ENCODE measurements at regions not wholly inside any gene's neighbourhood (a gene's known extent, or its start where the extent isn't known, plus 50 kb on each side); places are given as distances from the start of the nearest gene placed in this dataset.
"Not testable (repeated sequence)": the region's sequence is repeated elsewhere in the genome, so short reads cannot be mapped to it uniquely, and the experiment has no call there.

DNA sequence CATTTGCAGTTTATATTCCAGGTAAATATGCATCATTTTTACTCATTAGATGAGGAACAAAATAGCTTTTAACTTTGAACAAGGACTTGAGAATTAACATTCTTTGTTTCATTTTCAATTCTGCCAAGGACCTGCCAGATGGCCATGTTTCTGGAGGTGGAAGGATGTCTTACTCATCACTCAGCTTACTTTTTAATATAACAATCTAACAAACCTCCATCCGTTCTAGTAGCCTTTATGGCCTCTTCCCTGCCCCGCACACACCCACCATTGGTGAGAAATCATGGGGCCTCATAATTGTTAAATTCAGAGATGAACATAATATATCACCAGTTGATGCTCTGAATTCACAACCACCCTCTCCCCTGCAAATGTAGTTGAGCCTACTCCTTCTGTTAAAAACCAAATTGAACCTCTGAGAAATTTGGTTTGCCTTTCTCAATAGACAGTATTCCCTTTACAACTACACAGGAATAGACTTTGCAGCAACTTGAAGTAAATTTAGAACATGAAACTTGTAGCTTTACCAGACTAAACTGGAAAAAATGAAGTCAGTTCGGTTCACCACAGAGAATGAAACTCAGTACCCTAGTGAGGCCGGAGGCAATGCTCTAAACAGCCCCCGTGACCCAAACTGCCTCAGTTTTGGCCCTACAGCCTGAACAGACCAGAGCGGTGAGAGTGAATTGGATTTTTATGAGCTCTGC, 50.1 kb upstream of the ACSL4 start:
- DNase-seq (ENCODE audit: low read depth) = no peak

DNA sequence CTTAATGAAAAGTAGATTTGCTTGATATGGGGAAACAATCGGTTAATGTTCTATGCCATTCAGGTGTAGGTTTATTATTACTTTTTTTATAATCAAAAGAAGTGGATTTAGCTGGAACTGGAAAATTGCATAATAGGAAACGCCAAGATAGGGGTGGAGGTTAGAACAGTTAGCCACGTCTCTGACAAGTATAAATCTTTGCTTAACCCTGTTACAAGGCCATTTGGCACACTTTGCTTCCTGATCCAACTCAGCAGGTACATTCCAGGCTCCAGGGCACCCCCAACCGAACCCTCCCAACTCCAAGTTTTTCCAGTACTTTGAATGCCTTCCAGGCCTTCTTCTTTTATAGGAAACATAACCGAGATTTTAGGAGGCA, 50.6 kb upstream of the ACSL4 start:
- no peak for DNase-seq (ENCODE audit: low read depth)

DNA sequence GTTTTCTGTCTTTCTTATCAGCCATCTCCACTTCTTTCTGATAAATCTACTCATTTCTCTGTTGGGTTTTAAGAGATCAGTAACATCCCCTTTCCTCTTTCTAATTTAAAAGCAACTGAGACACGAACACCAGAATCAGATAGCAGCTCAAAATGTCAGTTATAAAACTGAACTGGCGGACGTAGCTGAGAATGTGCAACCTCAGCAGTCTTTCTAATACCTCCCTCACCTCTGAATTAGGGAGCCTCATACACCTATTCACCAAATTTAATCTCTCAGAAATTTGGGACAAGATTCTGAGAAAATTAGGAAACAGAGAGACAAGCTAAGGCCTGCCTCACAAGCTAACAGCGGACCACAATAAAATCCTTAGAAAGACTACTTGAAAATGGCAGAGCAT, 52.0 kb upstream of the ACSL4 start:
- DNase-seq (ENCODE audit: low read depth) = no peak

DNA sequence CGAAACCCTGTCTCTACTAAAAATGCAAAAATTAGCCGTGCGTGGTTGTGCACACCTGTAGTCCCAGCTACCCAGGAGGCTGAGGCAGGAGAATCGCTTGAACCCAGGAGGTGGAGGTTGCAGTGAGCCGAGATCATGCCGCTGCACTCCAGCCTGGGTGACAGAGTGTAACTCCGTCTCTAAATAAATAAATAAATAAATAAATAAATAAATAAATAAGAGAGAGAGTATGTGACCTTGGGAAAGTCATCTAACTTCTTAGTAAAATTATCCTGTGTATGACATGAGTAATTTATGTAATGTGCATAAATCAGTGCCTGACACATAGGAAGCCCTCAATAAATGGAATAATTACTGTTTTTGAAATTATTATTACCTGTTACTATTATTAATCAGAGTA, 57.5 kb upstream of the ACSL4 start:
- not testable (repeated sequence) for DNase-seq (ENCODE audit: low read depth)

- no peak for DNase-seq (ENCODE audit: low read depth)
Observed at GRCh38 chrX:109793191-109793590, 60.1 kb upstream of the ACSL4 start.

GRCh38 chrX:109795682-109796081, 62.6 kb upstream of the ACSL4 start:
- DNase-seq (ENCODE audit: low read depth) = no peak

GRCh38 chrX:109797311-109797975, 64.4 kb upstream of the ACSL4 start:
- no peak for DNase-seq (ENCODE audit: low read depth)

DNA sequence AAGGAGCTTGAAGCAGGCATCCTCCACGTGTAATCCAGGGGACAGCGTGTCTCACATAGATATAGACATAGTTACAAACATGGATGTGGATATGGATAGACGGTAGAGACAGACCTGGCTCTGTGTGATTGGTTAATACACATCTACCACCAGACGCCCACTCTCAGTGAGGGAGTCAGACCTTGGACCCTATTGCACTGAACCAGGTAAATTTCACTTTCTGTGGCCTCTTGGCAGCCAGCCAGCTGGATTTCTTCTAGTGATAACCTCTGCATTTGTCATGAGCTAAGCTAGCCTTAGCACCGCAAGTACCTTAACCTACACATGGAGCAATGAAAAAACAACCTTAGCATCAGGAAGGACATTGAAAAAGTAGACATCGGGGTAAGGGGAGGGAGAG, 79.2 kb upstream of the ACSL4 start:
- DNase-seq (ENCODE audit: low read depth) = no peak

DNA sequence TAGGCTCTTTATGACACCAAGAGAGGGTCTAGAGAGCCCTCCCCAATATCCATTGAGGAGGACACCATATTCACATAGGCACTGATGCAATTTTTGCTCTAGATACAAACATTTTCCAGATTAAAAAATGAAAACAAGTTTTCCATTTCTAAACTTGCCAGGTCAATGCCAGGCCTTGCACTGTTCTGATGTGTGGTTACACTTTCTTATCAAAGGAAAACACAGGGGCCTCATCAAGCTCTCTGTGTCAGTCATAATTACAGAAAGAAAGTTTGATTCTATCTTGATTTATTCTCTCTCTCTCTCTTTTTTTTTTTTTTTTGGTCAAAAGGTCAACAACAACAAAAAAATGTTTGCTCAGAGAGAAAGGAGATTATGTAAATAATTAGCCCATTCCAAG, 80.2 kb upstream of the ACSL4 start:
- no peak for DNase-seq (ENCODE audit: low read depth)

GRCh38 chrX:109818976-109819375, 85.9 kb upstream of the ACSL4 start:
- no peak for DNase-seq (ENCODE audit: low read depth)

DNA sequence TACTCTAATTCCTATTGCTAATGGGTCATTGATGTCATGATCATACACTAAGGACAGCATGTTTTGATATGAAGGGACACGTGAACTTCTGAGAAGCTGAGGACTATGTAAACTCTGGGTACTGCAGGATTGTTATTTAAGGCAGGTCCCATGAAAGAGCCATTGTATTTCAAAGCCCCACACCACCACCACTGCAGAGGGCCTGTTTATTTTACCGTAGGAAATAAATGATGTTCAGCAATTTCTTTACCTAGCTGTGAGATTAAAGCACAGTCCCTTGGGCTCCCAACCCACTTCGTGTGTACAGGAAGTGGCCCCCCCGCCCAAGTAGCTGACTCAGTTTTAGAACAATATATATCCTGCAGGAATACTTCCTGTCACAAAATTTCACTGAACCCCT, 89.8 kb upstream of the ACSL4 start:
- DNase-seq (ENCODE audit: low read depth) = no peak

DNA sequence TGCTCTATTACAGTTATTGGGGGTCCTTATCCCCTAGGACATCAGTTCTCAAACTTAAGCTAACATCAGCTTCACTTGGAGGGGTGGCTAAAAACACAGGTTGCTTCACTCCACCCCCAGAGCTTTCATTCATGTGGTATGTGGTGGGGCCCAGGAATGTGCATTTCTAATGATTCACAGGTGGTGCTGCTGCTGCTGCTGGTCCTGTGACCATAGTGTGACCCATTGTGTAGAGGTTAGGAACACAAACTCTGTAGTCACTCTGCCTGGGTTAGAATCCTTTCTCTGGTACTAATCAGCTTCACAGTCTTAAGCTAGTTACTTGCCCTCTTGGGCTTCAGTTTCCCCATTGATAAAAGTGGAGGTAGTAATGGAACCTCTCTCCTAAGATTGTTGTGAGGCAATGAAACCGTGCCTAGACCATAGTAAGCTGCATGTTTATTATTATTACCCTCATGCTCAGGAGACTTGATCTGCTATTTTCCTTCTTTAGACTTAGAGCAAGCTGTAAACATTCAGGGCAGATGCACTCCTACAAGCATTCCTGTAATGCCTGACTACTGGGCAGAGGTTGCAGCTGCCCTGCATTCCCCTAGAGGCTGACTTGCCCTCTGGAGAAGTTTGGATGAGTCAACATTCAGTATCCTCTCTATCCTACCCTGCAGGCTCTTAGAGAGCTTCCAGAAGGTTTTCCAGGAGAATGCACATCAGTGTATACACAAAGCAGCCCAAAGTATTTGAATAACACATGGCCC, 94.1 kb upstream of the ACSL4 start:
- no peak for DNase-seq (ENCODE audit: low read depth)

GRCh38 chrX:109827772-109828171, 94.7 kb upstream of the ACSL4 start:
- DNase-seq (ENCODE audit: low read depth) = no peak

DNA sequence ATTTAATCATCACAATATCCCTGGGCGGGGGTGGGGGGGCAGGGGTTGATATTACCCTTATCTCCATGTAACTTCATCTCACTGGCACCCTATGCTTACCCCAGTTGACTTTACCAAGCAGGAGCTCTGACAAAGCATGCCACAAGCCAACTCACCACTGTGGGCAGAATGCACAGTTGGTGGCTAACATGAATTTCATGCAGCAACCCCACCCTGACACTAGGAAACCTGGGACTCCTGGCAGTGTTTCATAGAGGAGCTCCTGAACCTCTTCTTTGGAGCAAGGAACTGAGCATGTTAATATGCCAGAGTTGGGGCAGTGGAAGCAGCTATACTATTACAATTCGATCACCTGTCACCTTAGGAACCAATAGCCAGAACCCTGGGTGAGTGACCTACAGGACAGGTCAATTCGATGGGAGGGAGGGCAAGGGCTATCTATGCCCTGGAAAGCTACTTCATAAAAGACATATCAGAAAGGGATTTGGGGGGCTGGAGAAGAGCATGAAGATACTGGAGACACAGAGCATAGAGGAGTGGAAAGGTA, 97.2 kb upstream of the ACSL4 start:
- DNase-seq (ENCODE audit: low read depth) = no peak

GRCh38 chrX:109830704-109831206, 97.7 kb upstream of the ACSL4 start:
- DNase-seq (ENCODE audit: low read depth) = no peak

DNA sequence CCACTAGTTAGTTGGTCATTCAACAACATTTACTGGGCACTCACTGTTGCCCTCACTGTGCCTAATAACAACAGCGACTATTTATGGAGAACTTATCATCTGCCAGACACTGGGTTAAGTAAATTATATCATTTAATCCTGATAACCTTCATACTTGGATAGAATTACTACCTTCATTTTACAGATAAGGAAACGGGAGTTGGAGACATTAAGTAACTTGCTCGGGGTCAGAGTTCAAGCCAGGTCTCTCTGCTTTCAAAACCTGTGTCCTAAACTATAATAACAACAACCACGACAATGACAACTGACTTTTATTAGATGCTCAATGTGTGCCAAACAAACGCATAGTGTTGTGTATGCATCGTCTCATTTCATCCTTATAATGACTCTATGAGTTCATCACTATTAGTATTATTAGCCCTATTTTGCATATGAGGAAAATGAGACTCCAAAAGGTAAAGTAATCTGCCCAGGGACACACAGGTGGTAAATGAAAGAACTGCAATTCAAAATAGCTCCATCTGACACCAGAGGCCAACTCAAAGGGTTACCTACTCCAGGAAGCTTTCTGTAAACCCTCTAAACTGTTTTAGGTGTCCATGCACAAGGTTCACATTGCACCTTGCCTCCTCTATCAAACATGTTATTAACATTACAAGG, 98.4 kb upstream of the ACSL4 start:
- DNase-seq (ENCODE audit: low read depth) = no peak

DNA sequence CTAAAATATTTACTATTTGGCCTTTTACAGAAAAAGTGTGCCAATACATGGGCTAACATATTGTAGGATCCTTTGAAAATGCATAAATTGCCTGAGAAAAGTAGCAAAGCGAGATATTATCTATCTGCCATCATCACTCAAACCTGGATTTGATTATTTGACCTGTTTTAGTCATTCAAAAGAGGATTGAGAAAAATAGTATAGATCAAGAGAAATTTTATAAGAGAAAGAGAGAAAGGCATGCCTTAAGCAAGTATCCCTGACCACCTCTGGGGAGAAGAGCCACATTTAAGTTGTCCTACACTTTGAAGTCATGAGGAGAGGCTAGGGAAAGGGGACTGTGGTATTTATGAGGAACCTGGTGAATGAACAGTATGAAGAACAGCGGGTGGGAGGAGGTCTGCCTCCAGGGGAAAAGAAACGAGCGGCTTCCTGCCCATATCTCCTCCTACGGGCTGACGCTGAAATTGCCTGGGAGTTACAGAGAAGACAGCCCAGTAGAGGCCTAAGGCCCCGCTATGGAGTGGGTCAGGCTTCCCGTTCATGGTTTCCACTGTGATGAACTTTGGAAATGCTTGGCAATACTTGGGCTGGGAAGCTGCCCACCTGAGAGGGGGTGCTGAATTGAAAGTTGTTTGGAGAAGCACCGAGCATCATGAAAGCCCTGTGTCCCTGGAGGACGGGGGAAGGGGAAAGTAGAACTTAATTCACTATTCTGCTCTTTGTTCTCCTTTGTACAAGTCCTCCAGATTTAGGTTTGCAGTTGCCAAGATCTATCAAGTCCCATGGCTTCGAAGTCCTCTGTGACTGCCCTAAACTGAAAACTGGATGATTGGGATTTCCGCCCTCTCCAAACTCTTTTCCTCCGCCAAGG, 106.9 kb upstream of the ACSL4 start:
- no peak for DNase-seq (ENCODE audit: low read depth)

GRCh38 chrX:109840585-109840984, 107.5 kb upstream of the ACSL4 start:
- peak; percentile 87 for DNase-seq (ENCODE audit: low read depth)

GRCh38 chrX:109841257-109841656, 108.2 kb upstream of the ACSL4 start:
- DNase-seq (ENCODE audit: low read depth) = no peak

DNA sequence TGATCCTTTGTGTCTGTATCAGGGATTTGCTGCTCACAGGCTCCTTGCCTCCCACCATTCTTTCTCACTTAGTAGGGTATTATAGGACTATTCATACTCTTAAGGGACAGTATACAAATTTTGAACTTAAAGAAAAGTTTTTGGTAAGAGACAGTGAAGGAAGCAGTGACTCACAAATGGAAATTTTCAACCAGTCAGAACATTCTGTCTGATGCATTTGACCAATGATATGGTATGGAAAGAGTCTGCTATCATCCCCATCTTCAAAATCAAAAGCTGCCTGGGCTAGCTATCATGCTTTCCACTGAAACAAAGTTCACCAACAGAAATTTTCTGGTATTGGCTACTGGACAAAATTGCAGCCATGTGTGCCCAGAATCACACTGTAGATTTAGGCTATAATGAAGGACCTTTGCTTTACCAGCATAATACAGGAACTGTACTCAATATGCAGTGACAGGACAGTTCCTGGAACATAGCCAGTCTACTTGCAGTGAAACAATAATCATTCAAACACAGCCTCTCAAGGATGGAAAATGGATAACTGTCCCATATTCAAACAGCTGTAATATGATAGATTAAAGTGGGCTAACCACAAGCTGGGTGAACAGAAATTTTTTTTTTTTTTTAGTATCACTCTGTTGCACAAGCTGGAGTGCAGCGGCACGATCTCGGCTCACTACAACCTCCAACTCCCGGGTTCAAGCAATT, 109.0 kb upstream of the ACSL4 start:
- DNase-seq (ENCODE audit: low read depth) = no peak

DNA sequence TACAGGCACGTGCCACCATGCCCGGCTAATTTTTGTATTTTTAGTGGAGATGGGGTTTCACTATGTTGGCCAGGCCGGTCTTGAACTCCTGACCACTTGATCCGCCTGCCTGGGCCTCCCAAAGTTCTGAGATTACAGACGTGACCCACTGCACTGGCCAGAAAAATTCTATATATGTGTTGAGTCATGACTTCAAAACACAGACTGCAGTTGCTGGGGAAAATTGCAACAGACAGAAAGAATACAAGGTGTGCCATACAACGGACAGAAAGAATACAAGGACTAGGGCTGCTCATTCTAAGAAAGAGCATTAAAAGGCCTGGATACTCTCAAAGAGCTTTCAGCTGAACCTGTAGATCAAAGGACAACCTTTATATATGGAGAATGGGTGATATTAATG, 109.6 kb upstream of the ACSL4 start:
- no peak for DNase-seq (ENCODE audit: low read depth)

Data from non-pigmented ciliary epithelial cell (primary cell).